ENCODE measurements at regions not wholly inside any gene's neighbourhood (a gene's known extent, or its start where the extent isn't known, plus 50 kb on each side); places are given as distances from the start of the nearest gene placed in this dataset.

GRCh38 chr2:237258116-237258515, 155.8 kb downstream of the COL6A3 start:
- Histone ChIP-seq H3K27ac (replicated peaks; ENCODE audit: low read length) (no peak overlapping the region), H3K4ac (ENCODE audit: low read length) (no peak overlapping the region), H3K4me1 (ENCODE audit: control insufficient read depth in 2 of 2, insufficient read depth in 1 of 2, low read depth in 1 of 2, low read length in 2 of 2) (peaks cover 0 to 2% of the 10 kb centered on the region in 2 donors), H4K91ac (ENCODE audit: low read depth, low read length, poor library complexity) (no peak overlapping the region), H3K18ac (ENCODE audit: low read length) (no peak overlapping the region), H2BK12ac (ENCODE audit: low read length) (no peak overlapping the region), H3K4me2 (ENCODE audit: insufficient read depth, low read length, poor library complexity, severe bottlenecking) (no peak overlapping the region), H4K8ac (ENCODE audit: low read depth, low read length) (no peak overlapping the region), H3K23ac (ENCODE audit: low read depth, low read length, poor library complexity) (no peak overlapping the region), H2AK5ac (ENCODE audit: low read depth, low read length) (no peak overlapping the region), H3K36me3 (replicated peaks in 1 of 2; ENCODE audit: control insufficient read depth in 2 of 2, insufficient read depth in 2 of 2, low read length in 2 of 2) (no peaks in the 10 kb centered on the region), H3K9me3 (replicated peaks in 1 of 2; ENCODE audit: control insufficient read depth in 2 of 2, insufficient read depth in 1 of 2, low read depth in 1 of 2, low read length in 2 of 2) (peaks cover 0 to 2% of the 10 kb centered on the region in 2 donors), H3K27me3 (ENCODE audit: control insufficient read depth in 3 of 3, insufficient read depth in 3 of 3, low read depth in 1 of 3, low read length in 3 of 3) (no peaks in the 10 kb centered on the region), H2BK120ac (ENCODE audit: low read depth, low read length) (no peak overlapping the region), H2BK5ac (ENCODE audit: low read length) (no peak overlapping the region), H3K14ac (ENCODE audit: low read length) (no peak overlapping the region), H2AFZ (ENCODE audit: low read length) (no peak overlapping the region), H3K79me1 (ENCODE audit: low read depth, low read length) (no peaks in the 10 kb centered on the region), H3K4me3 (ENCODE audit: low read length in 2 of 2) (no peak overlapping the region), H3K9ac (ENCODE audit: low read depth, low read length, poor library complexity) (no peak overlapping the region), H2BK15ac (ENCODE audit: low read length) (no peak overlapping the region)
- DNase-seq (ENCODE audit: low spot score) = no peak
- WGBS, 2 donors (ENCODE audit: extremely low coverage in 2 of 2, insufficient read length in 2 of 2, insufficient replicate concordance in 1 of 2) = no CpG with 5 or more reads among the region's 7 CpGs

DNA sequence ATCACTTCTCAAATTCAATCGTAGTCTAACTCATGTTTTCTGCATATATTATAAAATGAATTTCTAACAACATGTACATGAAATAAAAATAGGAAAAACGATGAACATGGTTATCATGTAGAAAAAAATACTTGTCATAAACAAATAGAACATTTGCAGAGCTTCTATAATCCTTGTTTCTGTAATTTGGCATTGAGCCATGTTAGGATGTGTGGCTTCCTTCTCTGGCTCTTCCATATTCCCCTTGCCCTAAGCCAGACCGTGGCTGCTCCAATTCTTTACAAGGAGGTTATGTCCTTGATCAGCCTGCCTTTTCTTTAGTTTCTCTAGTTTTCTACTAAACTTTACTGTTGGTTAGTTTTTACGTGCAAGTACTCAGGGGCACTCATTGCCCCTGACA, 155.3 kb downstream of the COL6A3 start:
- no peak overlapping the region for H3K4me2 ChIP-seq (ENCODE audit: insufficient read depth, low read length, poor library complexity, severe bottlenecking)
- H3K9ac ChIP-seq (ENCODE audit: low read depth, low read length, poor library complexity) = no peak overlapping the region
- no peak overlapping the region for H3K23ac ChIP-seq (ENCODE audit: low read depth, low read length, poor library complexity)
- H3K4me3 ChIP-seq (ENCODE audit: low read length in 2 of 2) = no peak overlapping the region
- peaks cover 0 to 2% of the 10 kb centered on the region in 2 donors for H3K4me1 ChIP-seq (ENCODE audit: control insufficient read depth in 2 of 2, insufficient read depth in 1 of 2, low read depth in 1 of 2, low read length in 2 of 2)
- no peak overlapping the region for H4K91ac ChIP-seq (ENCODE audit: low read depth, low read length, poor library complexity)
- H3K9me3 ChIP-seq (replicated peaks in 1 of 2; ENCODE audit: control insufficient read depth in 2 of 2, insufficient read depth in 1 of 2, low read depth in 1 of 2, low read length in 2 of 2) = peaks cover 0 to 2% of the 10 kb centered on the region in 2 donors
- no peak overlapping the region for H2BK15ac ChIP-seq (ENCODE audit: low read length)
- H3K18ac ChIP-seq (ENCODE audit: low read length) = no peak overlapping the region
- H2BK12ac ChIP-seq (ENCODE audit: low read length) = no peak overlapping the region
- no peak overlapping the region for H2BK120ac ChIP-seq (ENCODE audit: low read depth, low read length)
- no peak overlapping the region for H4K8ac ChIP-seq (ENCODE audit: low read depth, low read length)
- H3K27ac ChIP-seq (replicated peaks; ENCODE audit: low read length) = no peak overlapping the region
- no CpG with 5 or more reads among the region's 4 CpGs for WGBS, 2 donors (ENCODE audit: extremely low coverage in 2 of 2, insufficient read length in 2 of 2, insufficient replicate concordance in 1 of 2)
- DNase-seq (ENCODE audit: low spot score) = no peak
- H2AFZ ChIP-seq (ENCODE audit: low read length) = no peak overlapping the region
- H2AK5ac ChIP-seq (ENCODE audit: low read depth, low read length) = no peak overlapping the region
- H3K14ac ChIP-seq (ENCODE audit: low read length) = no peak overlapping the region
- H3K4ac ChIP-seq (ENCODE audit: low read length) = no peak overlapping the region
- no peaks in the 10 kb centered on the region for H3K36me3 ChIP-seq (replicated peaks in 1 of 2; ENCODE audit: control insufficient read depth in 2 of 2, insufficient read depth in 2 of 2, low read length in 2 of 2)
- no peaks in the 10 kb centered on the region for H3K27me3 ChIP-seq (ENCODE audit: control insufficient read depth in 3 of 3, insufficient read depth in 3 of 3, low read depth in 1 of 3, low read length in 3 of 3)
- no peaks in the 10 kb centered on the region for H3K79me1 ChIP-seq (ENCODE audit: low read depth, low read length)
- no peak overlapping the region for H2BK5ac ChIP-seq (ENCODE audit: low read length)

DNA sequence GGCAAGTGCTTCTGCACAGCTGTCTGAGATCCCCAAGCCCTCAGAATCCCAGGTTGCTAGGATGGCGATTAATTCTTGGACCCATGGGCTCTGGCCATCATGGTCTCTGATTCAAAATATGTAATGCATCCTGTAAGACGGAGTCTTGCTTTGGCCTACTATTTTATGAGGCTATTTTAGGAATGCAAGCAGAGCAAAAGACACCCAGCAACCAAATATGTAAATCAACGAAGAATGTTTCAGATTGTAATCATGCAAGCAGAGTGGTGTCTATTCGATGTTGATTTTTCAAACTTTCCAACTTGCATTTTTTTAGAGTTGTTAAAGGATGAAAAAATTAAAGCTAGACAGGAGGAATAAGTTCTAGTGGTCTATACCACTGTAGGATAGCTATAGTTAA, 154.8 kb downstream of the COL6A3 start:
- H2AFZ ChIP-seq (ENCODE audit: low read length) = no peak overlapping the region
- H2BK5ac ChIP-seq (ENCODE audit: low read length) = no peak overlapping the region
- peaks cover 0 to 2% of the 10 kb centered on the region in 2 donors for H3K4me1 ChIP-seq (ENCODE audit: control insufficient read depth in 2 of 2, insufficient read depth in 1 of 2, low read depth in 1 of 2, low read length in 2 of 2)
- no peak overlapping the region for H4K8ac ChIP-seq (ENCODE audit: low read depth, low read length)
- no peak overlapping the region for H3K18ac ChIP-seq (ENCODE audit: low read length)
- no peak overlapping the region for H3K4me2 ChIP-seq (ENCODE audit: insufficient read depth, low read length, poor library complexity, severe bottlenecking)
- H2BK12ac ChIP-seq (ENCODE audit: low read length) = no peak overlapping the region
- no peak overlapping the region for H2AK5ac ChIP-seq (ENCODE audit: low read depth, low read length)
- H3K23ac ChIP-seq (ENCODE audit: low read depth, low read length, poor library complexity) = no peak overlapping the region
- WGBS, 2 donors (ENCODE audit: extremely low coverage in 2 of 2, insufficient read length in 2 of 2, insufficient replicate concordance in 1 of 2) = no CpG with 5 or more reads among the region's 4 CpGs
- H3K27ac ChIP-seq (replicated peaks; ENCODE audit: low read length) = no peak overlapping the region
- no peak overlapping the region for H3K14ac ChIP-seq (ENCODE audit: low read length)
- H3K27me3 ChIP-seq (ENCODE audit: control insufficient read depth in 3 of 3, insufficient read depth in 3 of 3, low read depth in 1 of 3, low read length in 3 of 3) = no peaks in the 10 kb centered on the region
- no peaks in the 10 kb centered on the region for H3K36me3 ChIP-seq (replicated peaks in 1 of 2; ENCODE audit: control insufficient read depth in 2 of 2, insufficient read depth in 2 of 2, low read length in 2 of 2)
- H3K4ac ChIP-seq (ENCODE audit: low read length) = no peak overlapping the region
- DNase-seq (ENCODE audit: low spot score) = no peak
- no peak overlapping the region for H2BK15ac ChIP-seq (ENCODE audit: low read length)
- H3K9me3 ChIP-seq (replicated peaks in 1 of 2; ENCODE audit: control insufficient read depth in 2 of 2, insufficient read depth in 1 of 2, low read depth in 1 of 2, low read length in 2 of 2) = peaks cover 0 to 2% of the 10 kb centered on the region in 2 donors
- no peak overlapping the region for H3K9ac ChIP-seq (ENCODE audit: low read depth, low read length, poor library complexity)
- no peaks in the 10 kb centered on the region for H3K79me1 ChIP-seq (ENCODE audit: low read depth, low read length)
- H3K4me3 ChIP-seq (ENCODE audit: low read length in 2 of 2) = no peak overlapping the region
- no peak overlapping the region for H2BK120ac ChIP-seq (ENCODE audit: low read depth, low read length)
- no peak overlapping the region for H4K91ac ChIP-seq (ENCODE audit: low read depth, low read length, poor library complexity)

GRCh38 chr2:237260039-237260620, 153.8 kb downstream of the COL6A3 start:
- H2AK5ac ChIP-seq (ENCODE audit: low read depth, low read length) = no peak overlapping the region
- H2BK120ac ChIP-seq (ENCODE audit: low read depth, low read length) = no peak overlapping the region
- peaks cover 0 to 2% of the 10 kb centered on the region in 2 donors for H3K9me3 ChIP-seq (replicated peaks in 1 of 2; ENCODE audit: control insufficient read depth in 2 of 2, insufficient read depth in 1 of 2, low read depth in 1 of 2, low read length in 2 of 2)
- peaks cover 0 to 1% (median 0%) of the 10 kb centered on the region in 3 experiments for H3K27me3 ChIP-seq (ENCODE audit: control insufficient read depth in 3 of 3, insufficient read depth in 3 of 3, low read depth in 1 of 3, low read length in 3 of 3)
- no peak overlapping the region for H3K9ac ChIP-seq (ENCODE audit: low read depth, low read length, poor library complexity)
- H4K91ac ChIP-seq (ENCODE audit: low read depth, low read length, poor library complexity) = no peak overlapping the region
- H2AFZ ChIP-seq (ENCODE audit: low read length) = no peak overlapping the region
- no peaks in the 10 kb centered on the region for H3K36me3 ChIP-seq (replicated peaks in 1 of 2; ENCODE audit: control insufficient read depth in 2 of 2, insufficient read depth in 2 of 2, low read length in 2 of 2)
- no peaks in the 10 kb centered on the region for H3K79me1 ChIP-seq (ENCODE audit: low read depth, low read length)
- H3K4me1 ChIP-seq (ENCODE audit: control insufficient read depth in 2 of 2, insufficient read depth in 1 of 2, low read depth in 1 of 2, low read length in 2 of 2) = peaks cover 0 to 2% of the 10 kb centered on the region in 2 donors
- H2BK12ac ChIP-seq (ENCODE audit: low read length) = no peak overlapping the region
- H2BK5ac ChIP-seq (ENCODE audit: low read length) = no peak overlapping the region
- no peak for DNase-seq (ENCODE audit: low spot score)
- no peak overlapping the region for H3K18ac ChIP-seq (ENCODE audit: low read length)
- H3K4ac ChIP-seq (ENCODE audit: low read length) = no peak overlapping the region
- H3K27ac ChIP-seq (replicated peaks; ENCODE audit: low read length) = no peak overlapping the region
- no peak overlapping the region for H3K4me3 ChIP-seq (ENCODE audit: low read length in 2 of 2)
- H3K14ac ChIP-seq (ENCODE audit: low read length) = no peak overlapping the region
- H3K4me2 ChIP-seq (ENCODE audit: insufficient read depth, low read length, poor library complexity, severe bottlenecking) = no peak overlapping the region
- no peak overlapping the region for H3K23ac ChIP-seq (ENCODE audit: low read depth, low read length, poor library complexity)
- H2BK15ac ChIP-seq (ENCODE audit: low read length) = no peak overlapping the region
- no CpG with 5 or more reads among the region's 2 CpGs for WGBS, 2 donors (ENCODE audit: extremely low coverage in 2 of 2, insufficient read length in 2 of 2, insufficient replicate concordance in 1 of 2)
- no peak overlapping the region for H4K8ac ChIP-seq (ENCODE audit: low read depth, low read length)
